Neutrophil (primary cell): ENCODE measurements at regions not wholly inside any gene's neighbourhood (a gene's known extent, or its start where the extent isn't known, plus 50 kb on each side); places are given as distances from the start of the nearest gene placed in this dataset.
"Not testable (repeated sequence)": the region's sequence is repeated elsewhere in the genome, so short reads cannot be mapped to it uniquely, and the experiment has no call there.

Source experiments
- H3K27ac ChIP-seq: fragments of 200-600 bp; sonication (generic); 2 replicates; pipeline ENCODE4 v1.5.1; 2016; ENCODE audit warnings: mild to moderate bottlenecking, moderate library complexity
- H3K27me3 ChIP-seq: fragments of 200-600 bp; sonication (generic); 2 replicates; pipeline ENCODE4 v1.6.0; 2016; ENCODE audit warnings: mild to moderate bottlenecking
- H3K36me3 ChIP-seq: fragments of 200-600 bp; sonication (generic); 2 replicates; pipeline ENCODE4 v1.5.1; 2017
- H3K4me1 ChIP-seq, 2 experiments: fragments of 200-600 bp in 1 of 2; sonication (generic) in 1 of 2; 1 replicate in 1 of 2; 2 replicates in 1 of 2; pipeline versions ENCODE4 v1.5.1 to v1.6.1; 2013 to 2016; ENCODE audit warnings: low read depth in 1 of 2, low read length in 1 of 2, mild to moderate bottlenecking in 1 of 2, moderate library complexity in 1 of 2; ENCODE audit not compliant: control insufficient read depth in 1 of 2, insufficient read depth in 1 of 2
- H3K4me3 ChIP-seq, 2 experiments: fragments of 200-600 bp in 1 of 2; sonication (generic) in 1 of 2; 1 replicate in 1 of 2; 2 replicates in 1 of 2; pipeline ENCODE4 v1.5.1; 2013 to 2016; ENCODE audit warnings: low read depth in 1 of 2, low read length in 1 of 2, mild to moderate bottlenecking in 1 of 2, moderate library complexity in 1 of 2
- H3K9me3 ChIP-seq: fragments of 200-600 bp; sonication (generic); 2 replicates; pipeline ENCODE4 v1.5.1; 2016
- TF ChIP-seq, protein P1 (sequence below): fragments of 200-600 bp; sonication (generic); IDR thresholded peaks from 2 replicates; pipeline ENCODE4 v1.5.1; 2016; ENCODE audit warnings: antibody characterized with exemption

- Histone ChIP-seq H3K4me3 (no peak overlapping the region), H3K27ac (no peak overlapping the region), H3K4me1 (peaks cover 0 to 5% of the 10 kb centered on the region in 2 experiments), H3K36me3 (no peaks in the 10 kb centered on the region), H3K9me3 (no peaks in the 10 kb centered on the region), H3K27me3 (no peaks in the 10 kb centered on the region)
- TF ChIP-seq, protein P1, sequence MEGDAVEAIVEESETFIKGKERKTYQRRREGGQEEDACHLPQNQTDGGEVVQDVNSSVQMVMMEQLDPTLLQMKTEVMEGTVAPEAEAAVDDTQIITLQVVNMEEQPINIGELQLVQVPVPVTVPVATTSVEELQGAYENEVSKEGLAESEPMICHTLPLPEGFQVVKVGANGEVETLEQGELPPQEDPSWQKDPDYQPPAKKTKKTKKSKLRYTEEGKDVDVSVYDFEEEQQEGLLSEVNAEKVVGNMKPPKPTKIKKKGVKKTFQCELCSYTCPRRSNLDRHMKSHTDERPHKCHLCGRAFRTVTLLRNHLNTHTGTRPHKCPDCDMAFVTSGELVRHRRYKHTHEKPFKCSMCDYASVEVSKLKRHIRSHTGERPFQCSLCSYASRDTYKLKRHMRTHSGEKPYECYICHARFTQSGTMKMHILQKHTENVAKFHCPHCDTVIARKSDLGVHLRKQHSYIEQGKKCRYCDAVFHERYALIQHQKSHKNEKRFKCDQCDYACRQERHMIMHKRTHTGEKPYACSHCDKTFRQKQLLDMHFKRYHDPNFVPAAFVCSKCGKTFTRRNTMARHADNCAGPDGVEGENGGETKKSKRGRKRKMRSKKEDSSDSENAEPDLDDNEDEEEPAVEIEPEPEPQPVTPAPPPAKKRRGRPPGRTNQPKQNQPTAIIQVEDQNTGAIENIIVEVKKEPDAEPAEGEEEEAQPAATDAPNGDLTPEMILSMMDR, result no peak
Observed at GRCh38 chr4:78710536-78710935, 65.6 kb upstream of the BMP2K start.

DNA sequence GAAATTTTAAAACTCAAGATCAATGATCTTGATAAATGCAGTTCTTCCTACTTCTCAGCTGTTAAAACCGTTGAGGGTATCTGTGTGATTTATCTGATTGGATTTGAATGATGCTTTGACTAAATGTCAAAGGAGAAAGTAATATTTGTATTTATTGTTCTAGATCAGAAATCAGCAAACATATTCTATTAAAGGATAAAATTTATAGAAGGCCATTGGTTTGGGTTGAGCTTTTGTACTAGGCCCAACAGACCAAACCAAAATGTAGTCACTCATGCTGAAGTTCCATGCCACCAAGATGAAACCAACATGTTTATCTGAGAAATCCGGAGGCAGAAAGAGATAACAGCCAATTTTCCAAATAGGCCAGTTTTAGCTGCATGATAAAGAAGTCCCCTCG, 64.5 kb upstream of the BMP2K start:
- TF ChIP-seq, protein P1, result no peak
- peaks cover 0 to 6% of the 10 kb centered on the region in 2 experiments for H3K4me1 ChIP-seq
- H3K36me3 ChIP-seq, result no peaks in the 10 kb centered on the region
- no peaks in the 10 kb centered on the region for H3K27me3 ChIP-seq
- H3K9me3 ChIP-seq, result no peaks in the 10 kb centered on the region
- H3K4me3 ChIP-seq, result no peak overlapping the region
- no peak overlapping the region for H3K27ac ChIP-seq

- not testable (repeated sequence) for H3K27ac ChIP-seq, H3K27me3 ChIP-seq, H3K36me3 ChIP-seq, H3K9me3 ChIP-seq, H3K4me3 ChIP-seq, H3K4me1 ChIP-seq
Observed at GRCh38 chr4:78714598-78714997, 61.6 kb upstream of the BMP2K start.

DNA sequence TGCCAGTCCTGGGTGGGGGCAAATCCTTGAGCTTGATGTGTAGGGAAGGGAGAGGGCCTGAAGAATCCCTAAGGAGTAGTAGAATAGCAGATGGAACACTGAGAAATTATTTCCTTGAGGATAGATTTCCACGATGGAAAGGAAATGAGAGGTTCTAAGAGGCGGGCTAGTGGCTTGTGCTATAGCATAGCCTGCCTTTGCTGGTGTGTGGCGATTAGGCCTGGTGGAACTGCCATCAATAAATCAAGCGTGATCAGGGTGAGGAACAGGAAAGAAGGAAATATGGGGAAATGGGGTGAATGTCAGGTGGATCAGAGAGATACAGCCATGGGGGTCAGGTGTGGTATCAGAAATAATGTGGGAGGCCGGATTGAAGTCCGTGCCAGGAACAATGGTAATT, 60.8 kb upstream of the BMP2K start:
- peaks cover 3 to 14% of the 10 kb centered on the region in 2 experiments for H3K4me1 ChIP-seq
- not testable (repeated sequence) for H3K36me3 ChIP-seq, H3K4me3 ChIP-seq, H3K27ac ChIP-seq, H3K9me3 ChIP-seq, H3K27me3 ChIP-seq

DNA sequence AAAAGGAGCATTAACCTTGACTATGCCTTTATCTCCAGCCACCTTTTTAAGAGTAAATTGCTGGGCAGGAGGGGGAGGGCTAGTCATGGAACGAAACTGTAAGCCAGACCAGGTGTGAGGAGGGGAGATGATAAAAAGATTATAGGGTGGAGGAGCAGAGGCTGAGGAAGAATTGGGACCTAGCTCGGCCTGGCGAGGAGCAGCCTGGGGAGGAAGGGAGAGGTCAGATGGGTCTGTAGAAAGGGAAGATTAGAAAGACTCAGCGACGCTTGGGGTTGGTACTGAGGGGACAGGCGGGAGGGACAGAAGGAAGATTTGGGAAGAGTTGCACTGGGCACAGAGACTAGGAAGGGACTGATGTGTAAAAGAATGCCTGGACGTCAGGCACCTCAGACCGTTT, 58.4 kb upstream of the BMP2K start:
- H3K27ac ChIP-seq, H3K9me3 ChIP-seq, H3K27me3 ChIP-seq, H3K36me3 ChIP-seq: not testable (repeated sequence)
- H3K4me3 ChIP-seq, result peak overlapping the region in 1 of 2 experiments; percentile 49
- H3K4me1 ChIP-seq, result peaks cover 15 to 28% of the 10 kb centered on the region in 2 experiments

- no peaks in the 10 kb centered on the region for H3K27me3 ChIP-seq
- H3K36me3 ChIP-seq, result peaks cover 8% of the 10 kb centered on the region
- peak overlapping the region; percentile 30 to 56 for H3K4me3 ChIP-seq
- TF ChIP-seq, protein P1, result no peak
- peaks cover 15 to 27% of the 10 kb centered on the region in 2 experiments for H3K4me1 ChIP-seq
- no peaks in the 10 kb centered on the region for H3K9me3 ChIP-seq
- peak overlapping the region; percentile 69 for H3K27ac ChIP-seq
Observed at GRCh38 chr4:78720204-78720603, 55.9 kb upstream of the BMP2K start.

GRCh38 chr4:78720994-78721677, 55.0 kb upstream of the BMP2K start:
- H3K36me3 ChIP-seq, result peaks cover 8% of the 10 kb centered on the region
- no peaks in the 10 kb centered on the region for H3K9me3 ChIP-seq
- no peaks in the 10 kb centered on the region for H3K27me3 ChIP-seq
- peak overlapping the region; percentile 69 for H3K27ac ChIP-seq
- H3K4me1 ChIP-seq, result peaks cover 15 to 23% of the 10 kb centered on the region in 2 experiments
- peak overlapping the region; percentile 30 to 56 for H3K4me3 ChIP-seq
- TF ChIP-seq, protein P1, result no peak
